Fibroblast of the aortic adventitia (primary cell): ENCODE measurements at regions not wholly inside any gene's neighbourhood (a gene's known extent, or its start where the extent isn't known, plus 50 kb on each side); places are given as distances from the start of the nearest gene placed in this dataset.
A peak's percentile ranks its signal among the peaks of the same experiment; 100 is the strongest.

Experiments used
- DNase-seq: peaks from one replicate; pipeline ENCODE4 v3.0.0-alpha.2; 2010; ENCODE audit warnings: low read depth
- H3K4me3 ChIP-seq: 2 replicates; pipeline ENCODE4 v1.5.1; 2011; ENCODE audit warnings: low read depth, mild to moderate bottlenecking, control low read depth, low read length, moderate library complexity
- TF ChIP-seq, protein P1 (sequence below): IDR thresholded peaks from 2 replicates; pipeline ENCODE4 v1.5.1; 2011; ENCODE audit warnings: mild to moderate bottlenecking, low read length, control low read depth, inconsistent platforms; ENCODE audit not compliant: insufficient read depth

DNA sequence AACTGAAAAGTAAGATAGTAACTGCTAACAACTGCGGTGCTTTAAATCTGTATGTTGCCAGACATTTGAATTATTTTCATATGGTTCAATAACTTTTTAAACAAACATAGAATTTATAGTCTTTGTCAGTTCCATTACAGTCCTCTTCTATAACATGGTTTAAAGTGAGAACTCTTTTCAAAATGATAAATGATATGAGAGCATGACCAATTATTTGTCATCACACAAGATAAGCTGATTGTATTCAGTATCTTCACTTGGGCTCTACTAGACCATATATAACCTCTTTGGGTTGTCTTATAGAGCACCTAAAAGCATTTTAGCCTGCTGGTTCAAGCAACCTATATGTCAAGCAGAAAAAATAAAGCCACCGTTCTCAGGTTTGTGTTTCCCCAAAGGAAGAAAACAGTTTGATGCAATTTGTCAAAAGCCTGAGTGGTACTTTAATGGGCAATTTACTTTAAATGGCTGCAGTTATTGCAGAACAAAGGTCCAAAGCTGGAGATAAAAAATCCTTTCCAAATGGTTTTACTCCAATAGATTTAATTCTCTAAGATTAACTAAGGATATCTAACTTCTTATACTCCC is 298.4 kb downstream of the FSIP2 start:
- TF ChIP-seq, protein P1, sequence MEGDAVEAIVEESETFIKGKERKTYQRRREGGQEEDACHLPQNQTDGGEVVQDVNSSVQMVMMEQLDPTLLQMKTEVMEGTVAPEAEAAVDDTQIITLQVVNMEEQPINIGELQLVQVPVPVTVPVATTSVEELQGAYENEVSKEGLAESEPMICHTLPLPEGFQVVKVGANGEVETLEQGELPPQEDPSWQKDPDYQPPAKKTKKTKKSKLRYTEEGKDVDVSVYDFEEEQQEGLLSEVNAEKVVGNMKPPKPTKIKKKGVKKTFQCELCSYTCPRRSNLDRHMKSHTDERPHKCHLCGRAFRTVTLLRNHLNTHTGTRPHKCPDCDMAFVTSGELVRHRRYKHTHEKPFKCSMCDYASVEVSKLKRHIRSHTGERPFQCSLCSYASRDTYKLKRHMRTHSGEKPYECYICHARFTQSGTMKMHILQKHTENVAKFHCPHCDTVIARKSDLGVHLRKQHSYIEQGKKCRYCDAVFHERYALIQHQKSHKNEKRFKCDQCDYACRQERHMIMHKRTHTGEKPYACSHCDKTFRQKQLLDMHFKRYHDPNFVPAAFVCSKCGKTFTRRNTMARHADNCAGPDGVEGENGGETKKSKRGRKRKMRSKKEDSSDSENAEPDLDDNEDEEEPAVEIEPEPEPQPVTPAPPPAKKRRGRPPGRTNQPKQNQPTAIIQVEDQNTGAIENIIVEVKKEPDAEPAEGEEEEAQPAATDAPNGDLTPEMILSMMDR: no peak
- no peak overlapping the region for H3K4me3 ChIP-seq
- DNase-seq: no peak

DNA sequence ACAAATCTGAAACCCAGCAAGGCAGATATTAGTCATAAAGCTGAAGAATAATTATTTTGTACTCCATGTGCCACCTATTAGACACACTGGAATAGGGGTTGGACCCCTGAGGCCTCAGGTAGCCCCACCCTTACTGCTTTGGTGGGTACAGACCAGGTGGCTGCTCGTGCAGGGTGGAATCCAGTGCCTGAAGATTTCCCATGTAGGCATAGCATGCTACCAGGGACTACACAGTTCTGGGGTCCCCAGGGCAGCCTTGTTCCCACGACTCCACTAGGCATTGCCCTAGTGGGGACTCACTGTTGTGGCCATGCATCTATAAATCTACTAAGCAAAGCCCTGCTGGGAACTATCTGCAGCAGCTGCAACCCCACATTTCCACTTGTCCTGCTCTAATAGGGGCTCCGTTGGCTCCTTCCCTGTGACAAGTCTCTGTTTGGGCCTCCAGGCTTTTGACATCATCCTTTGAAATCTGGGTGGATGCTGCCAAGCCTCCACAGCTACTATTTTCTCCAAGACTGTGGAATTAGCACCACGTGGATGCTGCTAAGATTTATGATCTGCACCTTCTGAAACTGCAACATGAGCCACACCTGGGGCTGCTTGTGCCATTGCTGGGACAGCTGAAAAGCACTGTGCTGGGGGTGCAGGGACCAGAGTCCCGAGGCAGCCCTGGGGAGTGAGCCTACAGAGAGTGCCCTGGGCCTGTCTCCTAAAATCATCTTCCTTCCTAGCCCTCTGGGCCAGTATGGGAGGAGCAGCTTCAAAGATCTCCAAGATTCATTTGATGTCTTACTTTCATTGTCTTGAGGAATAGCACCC is 303.8 kb downstream of the FSIP2 start:
- DNase-seq: no peak
- H3K4me3 ChIP-seq: no peak overlapping the region
- TF ChIP-seq, protein P1: no peak

GRCh38 chr2:186044761-186045160 is 306.2 kb downstream of the FSIP2 start:
- DNase-seq: no peak
- TF ChIP-seq, protein P1: no peak
- H3K4me3 ChIP-seq: no peak overlapping the region

- TF ChIP-seq, protein P1: no peak
- no peak overlapping the region for H3K4me3 ChIP-seq
- no peak for DNase-seq
Observed at GRCh38 chr2:186052930-186053329, 314.3 kb downstream of the FSIP2 start.

- DNase-seq: no peak
- TF ChIP-seq, protein P1: no peak
- no peak overlapping the region for H3K4me3 ChIP-seq
Observed at GRCh38 chr2:186058614-186059013, 320.0 kb downstream of the FSIP2 start.

GRCh38 chr2:186059096-186059495 is 320.5 kb downstream of the FSIP2 start:
- TF ChIP-seq, protein P1: no peak
- H3K4me3 ChIP-seq: no peak overlapping the region
- DNase-seq: peak; percentile 22
